Neuronal stem cell (in vitro differentiated cells): ENCODE measurements at regions not wholly inside any gene's neighbourhood (a gene's known extent, or its start where the extent isn't known, plus 50 kb on each side); places are given as distances from the start of the nearest gene placed in this dataset.

Experiments
- DNase-seq: peaks from one replicate; pipeline ENCODE4 v3.0.0-alpha.2; 2013; ENCODE audit warnings: low spot score
- H2AFZ ChIP-seq: one replicate; pipeline ENCODE4 v1.6.1; 2013; ENCODE audit warnings: mild to moderate bottlenecking, low read length, inconsistent platforms
- H2AK5ac ChIP-seq: 2 replicates; pipeline ENCODE4 v1.6.1; 2013; ENCODE audit warnings: low read depth, mild to moderate bottlenecking, inconsistent platforms, low read length, moderate library complexity, mixed read lengths
- H2BK120ac ChIP-seq: 2 replicates; pipeline ENCODE4 v1.6.1; 2013; ENCODE audit warnings: low read depth, mild to moderate bottlenecking, inconsistent platforms, low read length, moderate library complexity, mixed read lengths
- H2BK12ac ChIP-seq: one replicate; pipeline ENCODE4 v1.6.1; 2013; ENCODE audit warnings: low read length, inconsistent platforms
- H2BK15ac ChIP-seq: 2 replicates; pipeline ENCODE4 v1.6.1; 2013; ENCODE audit warnings: mild to moderate bottlenecking, low read length, inconsistent platforms, mixed read lengths
- H2BK5ac ChIP-seq: one replicate; pipeline ENCODE4 v1.6.1; 2013; ENCODE audit warnings: inconsistent platforms, mild to moderate bottlenecking, low read length, moderate library complexity
- H3K14ac ChIP-seq: one replicate; pipeline ENCODE4 v1.6.1; 2013; ENCODE audit warnings: low read length, inconsistent platforms
- H3K18ac ChIP-seq: 2 replicates; pipeline ENCODE4 v1.6.1; 2013; ENCODE audit warnings: low read length, inconsistent platforms
- H3K23ac ChIP-seq: 2 replicates; pipeline ENCODE4 v1.6.1; 2013; ENCODE audit warnings: low read depth, mild to moderate bottlenecking, mixed read lengths, low read length, inconsistent platforms; ENCODE audit not compliant: poor library complexity
- H3K27ac ChIP-seq: replicated peaks from 3 replicates; pipeline ENCODE4 v1.5.1; 2013; ENCODE audit warnings: low read length, inconsistent platforms
- H3K27me3 ChIP-seq, 3 experiments: 2 replicates each; pipeline ENCODE4 v1.6.1; 2013; ENCODE audit warnings: low read length in 3 of 3, mild to moderate bottlenecking in 2 of 3, inconsistent platforms in 1 of 3, low read depth in 1 of 3, mixed read lengths in 1 of 3, moderate library complexity in 1 of 3; ENCODE audit not compliant: control insufficient read depth in 3 of 3, insufficient read depth in 3 of 3
- H3K36me3 ChIP-seq, 2 donors: replicated peaks in 1 of 2; 2 replicates each; pipeline ENCODE4 v1.6.1; 2013; ENCODE audit warnings: low read length in 2 of 2; ENCODE audit not compliant: control insufficient read depth in 2 of 2, insufficient read depth in 2 of 2
- H3K4ac ChIP-seq: 2 replicates; pipeline ENCODE4 v1.6.1; 2013; ENCODE audit warnings: inconsistent platforms, mild to moderate bottlenecking, low read length, moderate library complexity
- H3K4me1 ChIP-seq, 2 donors: 1 replicate in 1 of 2; 2 replicates in 1 of 2; pipeline ENCODE4 v1.6.1; 2013; ENCODE audit warnings: low read length in 2 of 2, low read depth in 1 of 2; ENCODE audit not compliant: control insufficient read depth in 2 of 2, insufficient read depth in 1 of 2
- H3K4me2 ChIP-seq: one replicate; pipeline ENCODE4 v1.6.1; 2013; ENCODE audit warnings: mild to moderate bottlenecking, low read length, inconsistent platforms; ENCODE audit not compliant: insufficient read depth, poor library complexity, severe bottlenecking
- H3K4me3 ChIP-seq, 2 donors: 2 replicates each; pipeline ENCODE4 v1.5.1; 2013; ENCODE audit warnings: low read length in 2 of 2, mild to moderate bottlenecking in 2 of 2, inconsistent platforms in 1 of 2, moderate library complexity in 1 of 2
- H3K79me1 ChIP-seq: one replicate; pipeline ENCODE4 v1.6.1; 2013; ENCODE audit warnings: low read depth, mild to moderate bottlenecking, inconsistent platforms, low read length, moderate library complexity
- H3K9ac ChIP-seq: one replicate; pipeline ENCODE4 v1.6.1; 2013; ENCODE audit warnings: mild to moderate bottlenecking, low read depth, low read length, inconsistent platforms; ENCODE audit not compliant: poor library complexity
- H3K9me3 ChIP-seq, 2 donors: replicated peaks in 1 of 2; 2 replicates each; pipeline versions ENCODE3 to v1.6.1; 2013; ENCODE audit warnings: low read length in 2 of 2, mild to moderate bottlenecking in 2 of 2, inconsistent platforms in 1 of 2, low read depth in 1 of 2, mixed read lengths in 1 of 2, moderate library complexity in 1 of 2; ENCODE audit not compliant: control insufficient read depth in 2 of 2, insufficient read depth in 1 of 2
- H4K8ac ChIP-seq: one replicate; pipeline ENCODE4 v1.6.1; 2013; ENCODE audit warnings: low read depth, mild to moderate bottlenecking, inconsistent platforms, low read length, moderate library complexity
- H4K91ac ChIP-seq: one replicate; pipeline ENCODE4 v1.6.1; 2013; ENCODE audit warnings: low read length, low read depth, mild to moderate bottlenecking, inconsistent platforms; ENCODE audit not compliant: poor library complexity
- WGBS, 2 donors: extraction: QIAGEN DNeasy Blood & Tissue Kit; methylation state at CpG; one replicate each; pipeline ENCODE4 v1.1.7; 2013; ENCODE audit warnings: missing lambda C conversion rate in 2 of 2, mixed read lengths in 1 of 2; ENCODE audit not compliant: insufficient read length in 2 of 2, insufficient replicate concordance in 1 of 2; ENCODE audit errors: extremely low coverage in 2 of 2; 5-methylcytosine and 5-hydroxymethylcytosine counted together

DNA sequence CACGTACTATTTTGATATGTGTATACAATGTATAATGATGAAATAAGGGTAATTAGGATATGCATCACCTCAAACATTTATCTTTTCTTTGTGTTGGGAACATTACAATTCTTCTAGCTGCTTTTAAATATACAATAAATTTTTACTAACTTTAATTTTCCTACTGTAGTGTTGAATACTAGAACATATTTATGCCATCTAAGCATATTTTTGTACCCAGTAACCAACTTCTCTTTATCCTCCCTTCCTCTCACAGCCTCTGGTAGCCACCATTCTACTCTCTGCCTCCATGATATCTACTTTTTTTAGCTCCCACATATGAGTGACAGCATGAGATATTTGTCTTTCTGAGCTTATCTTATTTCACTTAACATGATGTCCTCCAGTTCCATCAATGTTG is 468.0 kb downstream of the COL11A1 start:
- DNase-seq: no peak
- H3K9ac ChIP-seq: no peak overlapping the region
- no peak overlapping the region for H2BK12ac ChIP-seq
- no peaks in the 10 kb centered on the region for H3K9me3 ChIP-seq
- no peak overlapping the region for H4K91ac ChIP-seq
- H3K27me3 ChIP-seq: no peaks in the 10 kb centered on the region
- no peak overlapping the region for H3K4ac ChIP-seq
- no peaks in the 10 kb centered on the region for H3K36me3 ChIP-seq
- H2BK5ac ChIP-seq: no peak overlapping the region
- H3K18ac ChIP-seq: no peak overlapping the region
- H2BK120ac ChIP-seq: no peak overlapping the region
- no peaks in the 10 kb centered on the region for H3K79me1 ChIP-seq
- H2AFZ ChIP-seq: no peak overlapping the region
- H3K27ac ChIP-seq: no peak overlapping the region
- H3K23ac ChIP-seq: no peak overlapping the region
- H3K4me1 ChIP-seq: no peaks in the 10 kb centered on the region
- H3K14ac ChIP-seq: no peak overlapping the region
- no peak overlapping the region for H4K8ac ChIP-seq
- no peak overlapping the region for H3K4me3 ChIP-seq
- no peak overlapping the region for H2AK5ac ChIP-seq
- no peak overlapping the region for H3K4me2 ChIP-seq
- no CpG with 5 or more reads among the region's 1 CpG for WGBS, 2 donors
- H2BK15ac ChIP-seq: no peak overlapping the region

DNA sequence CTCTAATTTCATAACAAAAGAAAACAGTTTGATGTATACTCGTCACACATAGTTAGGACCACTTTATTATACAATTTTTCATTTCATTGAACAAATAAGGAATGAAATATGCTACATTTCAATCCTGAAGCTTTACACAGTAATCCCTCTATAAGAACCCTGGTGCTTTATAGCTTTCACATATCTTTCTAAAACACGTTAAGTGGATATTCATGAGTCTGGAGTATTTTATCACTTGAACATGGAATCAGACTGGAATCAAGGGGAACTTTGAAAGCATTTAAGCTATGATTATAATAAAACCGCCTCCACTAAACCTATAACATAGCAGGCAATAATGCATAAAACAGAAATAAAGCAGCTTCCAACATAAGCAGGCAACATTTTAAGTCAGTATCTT is 476.6 kb downstream of the COL11A1 start:
- no peaks in the 10 kb centered on the region for H3K9me3 ChIP-seq
- no peak overlapping the region for H3K23ac ChIP-seq
- H2BK12ac ChIP-seq: no peak overlapping the region
- WGBS, 2 donors: no CpG with 5 or more reads among the region's 3 CpGs
- no peak overlapping the region for H2BK15ac ChIP-seq
- no peak overlapping the region for H3K4ac ChIP-seq
- DNase-seq: no peak
- H4K8ac ChIP-seq: no peak overlapping the region
- no peaks in the 10 kb centered on the region for H3K79me1 ChIP-seq
- no peak overlapping the region for H3K14ac ChIP-seq
- no peaks in the 10 kb centered on the region for H3K4me1 ChIP-seq
- no peaks in the 10 kb centered on the region for H3K27me3 ChIP-seq
- H3K9ac ChIP-seq: no peak overlapping the region
- no peak overlapping the region for H3K27ac ChIP-seq
- H3K4me3 ChIP-seq: no peak overlapping the region
- H4K91ac ChIP-seq: no peak overlapping the region
- H2BK5ac ChIP-seq: no peak overlapping the region
- H3K18ac ChIP-seq: no peak overlapping the region
- no peak overlapping the region for H2AK5ac ChIP-seq
- no peak overlapping the region for H2BK120ac ChIP-seq
- no peaks in the 10 kb centered on the region for H3K36me3 ChIP-seq
- no peak overlapping the region for H3K4me2 ChIP-seq
- H2AFZ ChIP-seq: no peak overlapping the region

DNA sequence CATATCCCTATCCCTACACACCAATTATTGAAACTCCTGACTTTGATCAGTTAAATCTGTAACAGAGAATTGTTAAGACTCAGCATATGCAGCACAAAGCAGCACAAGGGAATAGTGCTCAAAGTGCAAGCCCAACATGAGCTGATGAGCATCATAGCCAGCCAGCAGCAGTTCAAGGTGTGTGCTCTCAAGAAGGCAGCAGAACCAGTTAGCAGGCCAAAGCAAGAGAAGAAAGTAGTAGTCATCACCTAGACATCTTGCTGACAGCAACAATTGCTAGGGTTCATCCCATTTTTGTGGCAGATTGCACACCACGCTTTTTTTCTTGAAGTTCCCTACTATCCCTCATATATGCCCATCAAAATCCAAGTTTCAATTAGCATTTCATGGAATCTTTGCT is 478.3 kb downstream of the COL11A1 start:
- Histone ChIP-seq H3K23ac (no peak overlapping the region), H3K9ac (no peak overlapping the region), H4K91ac (no peak overlapping the region), H3K4me3 (no peak overlapping the region), H3K18ac (no peak overlapping the region), H4K8ac (no peak overlapping the region), H3K4me1 (no peaks in the 10 kb centered on the region), H3K79me1 (no peaks in the 10 kb centered on the region), H2AFZ (no peak overlapping the region), H3K9me3 (no peaks in the 10 kb centered on the region), H2BK15ac (no peak overlapping the region), H3K14ac (no peak overlapping the region), H3K27me3 (no peaks in the 10 kb centered on the region), H3K4me2 (no peak overlapping the region), H3K36me3 (no peaks in the 10 kb centered on the region), H2BK120ac (no peak overlapping the region), H2BK5ac (no peak overlapping the region), H3K4ac (no peak overlapping the region), H3K27ac (no peak overlapping the region), H2BK12ac (no peak overlapping the region), H2AK5ac (no peak overlapping the region)
- no peak for DNase-seq
- WGBS, 2 donors: no CpG with 5 or more reads among the region's 1 CpG

DNA sequence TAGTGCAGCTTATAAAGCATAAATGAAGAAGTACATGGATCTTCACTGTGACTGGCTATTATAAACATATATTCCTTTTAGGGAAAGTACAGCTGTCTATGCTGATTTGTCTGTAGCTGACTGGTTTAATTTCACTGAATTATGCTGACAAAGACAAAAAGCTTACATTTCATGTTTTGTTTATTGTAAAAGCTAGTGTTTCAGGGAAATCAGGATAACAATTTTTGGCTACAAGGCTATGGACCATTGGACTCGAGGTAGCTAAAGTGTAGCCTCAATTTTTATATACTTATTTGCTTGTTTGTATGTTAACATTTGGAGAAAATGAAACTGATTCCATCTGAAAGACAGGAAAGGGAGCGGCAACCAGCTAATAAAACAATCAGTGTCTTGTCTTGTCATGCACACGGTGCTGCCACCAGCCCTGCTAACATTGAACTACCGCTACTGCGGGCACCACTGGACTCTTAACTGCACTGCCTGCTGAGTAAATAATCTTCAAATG is 480.2 kb downstream of the COL11A1 start:
- H3K23ac ChIP-seq: no peak overlapping the region
- H3K4me1 ChIP-seq: no peaks in the 10 kb centered on the region
- no peak overlapping the region for H3K4me2 ChIP-seq
- H3K36me3 ChIP-seq: no peaks in the 10 kb centered on the region
- H3K18ac ChIP-seq: no peak overlapping the region
- H2AK5ac ChIP-seq: no peak overlapping the region
- no peak overlapping the region for H2BK120ac ChIP-seq
- no peak overlapping the region for H3K4ac ChIP-seq
- H4K91ac ChIP-seq: no peak overlapping the region
- no peak overlapping the region for H3K14ac ChIP-seq
- WGBS, 2 donors: no CpG with 5 or more reads among the region's 5 CpGs
- H3K9me3 ChIP-seq: no peaks in the 10 kb centered on the region
- H2BK15ac ChIP-seq: no peak overlapping the region
- H3K79me1 ChIP-seq: no peaks in the 10 kb centered on the region
- H4K8ac ChIP-seq: no peak overlapping the region
- H3K9ac ChIP-seq: no peak overlapping the region
- H3K27me3 ChIP-seq: no peaks in the 10 kb centered on the region
- no peak overlapping the region for H2BK12ac ChIP-seq
- no peak for DNase-seq
- H3K27ac ChIP-seq: no peak overlapping the region
- no peak overlapping the region for H3K4me3 ChIP-seq
- no peak overlapping the region for H2BK5ac ChIP-seq
- H2AFZ ChIP-seq: no peak overlapping the region
